K562 (cell line): ENCODE measurements at regions not wholly inside any gene's neighbourhood (a gene's known extent, or its start where the extent isn't known, plus 50 kb on each side); places are given as distances from the start of the nearest gene placed in this dataset.

ENCODE experiments used
- ARID2 ChIP-seq: fragments of 450-650 bp; IDR thresholded peaks from 2 replicates; pipeline ENCODE4 v1.6.1; 2017; ENCODE audit warnings: antibody characterized with exemption, mild to moderate bottlenecking
- CBX3 ChIP-seq, 2 experiments: IDR thresholded peaks; 1 replicate in 1 of 2; 2 replicates in 1 of 2; pipeline ENCODE4 v1.6.1; 2012; ENCODE audit warnings: inconsistent platforms in 2 of 2, low read length in 2 of 2, borderline replicate concordance in 1 of 2, control low read depth in 1 of 2
- CTCF ChIP-seq, 3 experiments: IDR thresholded peaks in 2 of 3; conservative IDR thresholded peaks in 1 of 3; 2 replicates each; pipeline ENCODE4 v1.5.1; 2011 to 2012; ENCODE audit warnings: low read length in 3 of 3, mild to moderate bottlenecking in 3 of 3, control low read depth in 2 of 3, improper control_type of control experiment in 1 of 3, inconsistent platforms in 1 of 3, low read depth in 1 of 3, mixed read lengths in 1 of 3, moderate library complexity in 1 of 3; ENCODE audit not compliant: insufficient read depth in 2 of 3
- E2F1 ChIP-seq: sonication (generic); formaldehyde crosslinking; IDR thresholded peaks from 2 replicates; pipeline ENCODE4 v1.8.1; 2023; ENCODE audit warnings: mild to moderate bottlenecking, missing genetic modification reagents, moderate library complexity
- GATA2 ChIP-seq: sonication (generic); formaldehyde crosslinking; IDR thresholded peaks from 2 replicates; pipeline ENCODE4 v1.4.0; 2020; ENCODE audit warnings: mild to moderate bottlenecking, missing genetic modification reagents
- KLF16 ChIP-seq: IDR thresholded peaks from 2 replicates; pipeline ENCODE4 v1.6.1; 2016; ENCODE audit warnings: antibody characterized with exemption
- MTA2 ChIP-seq: fragments of 450-650 bp; IDR thresholded peaks from 2 replicates; pipeline ENCODE4 v1.6.1; 2016; ENCODE audit warnings: low read depth
- POLR2A ChIP-seq: fragments of 450-650 bp; conservative IDR thresholded peaks from 2 replicates; pipeline ENCODE4 v1.6.1; 2016
- SFPQ ChIP-seq: fragments of 200-400 bp; formaldehyde crosslinking; IDR thresholded peaks from 2 replicates; pipeline ENCODE4 v1.6.1; 2017; ENCODE audit warnings: mild to moderate bottlenecking, low read depth, low read length, moderate library complexity
- ZHX1 ChIP-seq: fragments of 150-350 bp; conservative IDR thresholded peaks from 2 replicates; pipeline ENCODE4 v1.6.1; 2014; ENCODE audit warnings: low read length

GRCh38 chr14:55867719-55868118 lies 250.5 kb upstream of the PELI2 start:
- TF ChIP-seq E2F1 (CRISPR knock-in tag): no peak
- no peak for TF ChIP-seq KLF16
- no peak for TF ChIP-seq ARID2
- no peak for TF ChIP-seq ZHX1
- TF ChIP-seq MTA2: no peak
- no peak for TF ChIP-seq CTCF (IDR thresholded peaks at IDR 0.05 in 2 of 3, conservative IDR thresholded peaks at IDR 0.05 in 1 of 3; ENCODE audit: insufficient read depth in 2 of 3, low read depth in 1 of 3, low read length in 3 of 3)
- no peak for TF ChIP-seq GATA2 (CRISPR knock-in tag)
- no peak for TF ChIP-seq POLR2A
- no peak for TF ChIP-seq CBX3 (IDR thresholded peaks at IDR 0.05; ENCODE audit: borderline replicate concordance in 1 of 2, low read length in 2 of 2)
- no peak for TF ChIP-seq SFPQ
